Gastrocnemius medialis (tissue), 4 donors: ENCODE measurements at regions not wholly inside any gene's neighbourhood (a gene's known extent, or its start where the extent isn't known, plus 50 kb on each side); places are given as distances from the start of the nearest gene placed in this dataset.

Source experiments
- ATAC-seq, 2 donors: fragments of 150-250 bp; one replicate each; pipeline ENCODE4 v1.9.1; 2016
- DNase-seq, 2 donors: peaks; one replicate each; pipeline ENCODE4 v3.0.0-alpha.2; 2019
- H3K27ac ChIP-seq, 4 donors: fragments of 200-600 bp; sonication (generic); 1 replicate in 1 of 4; 2 replicates in 3 of 4; pipeline ENCODE4 v1.5.1; 2016 to 2018; ENCODE audit warnings: mild to moderate bottlenecking in 2 of 4, moderate library complexity in 1 of 4
- H3K27me3 ChIP-seq, 3 donors: fragments of 200-600 bp; sonication (generic) in 2 of 3; 1 replicate in 1 of 3; 2 replicates in 2 of 3; pipeline versions ENCODE4 v1.5.1 to v1.6.0; 2016 to 2019; ENCODE audit warnings: mild to moderate bottlenecking in 1 of 3, moderate library complexity in 1 of 3
- H3K36me3 ChIP-seq, 2 donors: fragments of 200-600 bp; sonication (generic) in 1 of 2; one replicate each; pipeline ENCODE4 v1.5.1; 2017 to 2018
- H3K4me1 ChIP-seq, 2 donors: fragments of 200-600 bp; sonication (generic) in 1 of 2; one replicate each; pipeline ENCODE4 v1.5.1; 2016 to 2017; ENCODE audit warnings: mild to moderate bottlenecking in 2 of 2
- H3K4me3 ChIP-seq, 4 donors: fragments of 200-600 bp; sonication (generic) in 3 of 4; 1 replicate in 1 of 4; 2 replicates in 3 of 4; pipeline ENCODE4 v1.5.1; 2016 to 2019; ENCODE audit warnings: mild to moderate bottlenecking in 2 of 4
- H3K9me3 ChIP-seq, 3 donors: fragments of 200-600 bp; sonication (generic) in 2 of 3; 1 replicate in 1 of 3; 2 replicates in 2 of 3; pipeline ENCODE4 v1.5.1; 2016 to 2019
- CTCF ChIP-seq, 5 experiments: fragments of 450-650 bp in 3 of 5; fragments of 200-600 bp in 2 of 5; sonication (generic) in 2 of 5; IDR thresholded peaks in 4 of 5; conservative IDR thresholded peaks in 1 of 5; 1 replicate in 4 of 5; 2 replicates in 1 of 5; pipeline ENCODE4 v1.5.1; 2016 to 2019; ENCODE audit warnings: antibody characterized with exemption in 5 of 5, mild to moderate bottlenecking in 3 of 5, moderate library complexity in 3 of 5
- POLR2A ChIP-seq, 2 donors: fragments of 450-650 bp; IDR thresholded peaks; one replicate each; pipeline ENCODE4 v1.6.1; 2017; ENCODE audit warnings: antibody characterized with exemption in 2 of 2, mild to moderate bottlenecking in 2 of 2, moderate library complexity in 2 of 2
- in situ Hi-C, 4 donors: fragments of 200-750 bp; cut with MboI; loops; one replicate each; pipeline versions ENCODE4 v1.15.0 to v1.8.0; 2017; ENCODE audit warnings: low sequenced_read_pairs in 4 of 4
- intact Hi-C: fragments of 100-400 bp; cut with DNase I; formaldehyde crosslinking; loops from one replicate; pipeline ENCODE4 v1.15.1; 2023; ENCODE audit warnings: low total_unique reads

- intact Hi-C loops (no loop called here), in situ Hi-C loops (no loop called here)
- H3K9me3 ChIP-seq: peaks cover 0 to 7% (median 0%) of the 10 kb centered on the region in 3 donors
- H3K4me3 ChIP-seq: no peak overlapping the region
- no peaks in the 10 kb centered on the region for H3K36me3 ChIP-seq
- TF ChIP-seq POLR2A (IDR thresholded peaks at IDR 0.05) (no peak), CTCF (IDR thresholded peaks at IDR 0.05 in 4 of 5, conservative IDR thresholded peaks at IDR 0.05 in 1 of 5) (no peak)
- no peaks in the 10 kb centered on the region for H3K27me3 ChIP-seq
- no peak overlapping the region for H3K27ac ChIP-seq
- ATAC-seq: no peak
- no peaks in the 10 kb centered on the region for H3K4me1 ChIP-seq
- no peak for DNase-seq
Observed at GRCh38 chr6:48403587-48403986, 292.6 kb upstream of the PTCHD4 start.

- ATAC-seq: no peak
- no peak for DNase-seq
- in situ Hi-C loops: no loop called here
- intact Hi-C loops: no loop called here
- Histone ChIP-seq H3K4me1 (no peaks in the 10 kb centered on the region), H3K9me3 (peaks cover 0 to 7% (median 0%) of the 10 kb centered on the region in 3 donors), H3K4me3 (no peak overlapping the region), H3K36me3 (no peaks in the 10 kb centered on the region), H3K27ac (no peak overlapping the region), H3K27me3 (no peaks in the 10 kb centered on the region)
- TF ChIP-seq POLR2A (IDR thresholded peaks at IDR 0.05): no peak
- no peak for TF ChIP-seq CTCF (IDR thresholded peaks at IDR 0.05 in 4 of 5, conservative IDR thresholded peaks at IDR 0.05 in 1 of 5)
Observed at GRCh38 chr6:48401016-48401415, 290.0 kb upstream of the PTCHD4 start.

- Histone ChIP-seq H3K27me3 (no peaks in the 10 kb centered on the region), H3K27ac (no peak overlapping the region), H3K4me1 (no peaks in the 10 kb centered on the region), H3K36me3 (no peaks in the 10 kb centered on the region), H3K9me3 (no peaks in the 10 kb centered on the region), H3K4me3 (no peak overlapping the region)
- ATAC-seq: no peak
- TF ChIP-seq CTCF (IDR thresholded peaks at IDR 0.05 in 4 of 5, conservative IDR thresholded peaks at IDR 0.05 in 1 of 5) (no peak), POLR2A (IDR thresholded peaks at IDR 0.05) (no peak)
- DNase-seq: no peak
- in situ Hi-C loops: no loop called here
- intact Hi-C loops: no loop called here
Observed at GRCh38 chr6:48397887-48398286, 286.9 kb upstream of the PTCHD4 start.

GRCh38 chr6:48389146-48390043 lies 278.4 kb upstream of the PTCHD4 start:
- DNase-seq: no peak
- in situ Hi-C loops: no loop called here
- ATAC-seq: no peak

More at GRCh38 chr6:48389146-48390043, 278.4 kb upstream of the PTCHD4 start:
- no peak overlapping the region for H3K4me3 ChIP-seq
- H3K36me3 ChIP-seq: no peaks in the 10 kb centered on the region
- H3K9me3 ChIP-seq: no peaks in the 10 kb centered on the region
- intact Hi-C loops: no loop called here
- H3K4me1 ChIP-seq: no peaks in the 10 kb centered on the region
- H3K27ac ChIP-seq: no peak overlapping the region
- no peaks in the 10 kb centered on the region for H3K27me3 ChIP-seq
- no peak for TF ChIP-seq POLR2A (IDR thresholded peaks at IDR 0.05)
- no peak for TF ChIP-seq CTCF (IDR thresholded peaks at IDR 0.05 in 4 of 5, conservative IDR thresholded peaks at IDR 0.05 in 1 of 5)
